Ishikawa (cell line): ENCODE measurements at regions not wholly inside any gene's neighbourhood (a gene's known extent, or its start where the extent isn't known, plus 50 kb on each side); places are given as distances from the start of the nearest gene placed in this dataset.

Experiments
- CEBPB ChIP-seq: IDR thresholded peaks from 2 replicates; pipeline ENCODE4 v1.6.1; 2012
- CREB1 ChIP-seq: IDR thresholded peaks from 2 replicates; pipeline ENCODE4 v1.6.1; 2012; ENCODE audit warnings: low read depth
- EGR1 ChIP-seq: IDR thresholded peaks from 2 replicates; pipeline ENCODE4 v1.6.1; 2012
- EP300 ChIP-seq: IDR thresholded peaks from 2 replicates; pipeline ENCODE4 v1.6.1; 2012; ENCODE audit warnings: borderline replicate concordance
- FOXM1 ChIP-seq: IDR thresholded peaks from 2 replicates; pipeline ENCODE4 v1.6.1; 2012; ENCODE audit warnings: low read depth, borderline replicate concordance
- NFIC ChIP-seq: IDR thresholded peaks from 2 replicates; pipeline ENCODE4 v1.6.1; 2012
- RAD21 ChIP-seq: IDR thresholded peaks from 2 replicates; pipeline ENCODE4 v1.6.1; 2012; ENCODE audit warnings: low read depth
- TAF1 ChIP-seq: IDR thresholded peaks from 2 replicates; pipeline ENCODE4 v1.6.1; 2012; ENCODE audit warnings: low read depth, mild to moderate bottlenecking
- TCF12 ChIP-seq: IDR thresholded peaks from 2 replicates; pipeline ENCODE4 v1.6.1; 2012; ENCODE audit warnings: low read depth
- YY1 ChIP-seq: IDR thresholded peaks from 2 replicates; pipeline ENCODE4 v1.6.1; 2012; ENCODE audit warnings: low read depth
- ZBTB7A ChIP-seq: IDR thresholded peaks from 2 replicates; pipeline ENCODE4 v1.6.1; 2012; ENCODE audit warnings: low read depth
- TF ChIP-seq, protein P1 (sequence below): IDR thresholded peaks from 2 replicates; pipeline ENCODE4 v1.6.1; 2012; ENCODE audit warnings: low read depth, mild to moderate bottlenecking
- TF ChIP-seq, protein P2 (sequence below): IDR thresholded peaks from 2 replicates; pipeline ENCODE4 v1.6.1; 2012
- TF ChIP-seq, protein P3 (sequence below): IDR thresholded peaks from 2 replicates; pipeline ENCODE4 v1.6.1; 2012

DNA sequence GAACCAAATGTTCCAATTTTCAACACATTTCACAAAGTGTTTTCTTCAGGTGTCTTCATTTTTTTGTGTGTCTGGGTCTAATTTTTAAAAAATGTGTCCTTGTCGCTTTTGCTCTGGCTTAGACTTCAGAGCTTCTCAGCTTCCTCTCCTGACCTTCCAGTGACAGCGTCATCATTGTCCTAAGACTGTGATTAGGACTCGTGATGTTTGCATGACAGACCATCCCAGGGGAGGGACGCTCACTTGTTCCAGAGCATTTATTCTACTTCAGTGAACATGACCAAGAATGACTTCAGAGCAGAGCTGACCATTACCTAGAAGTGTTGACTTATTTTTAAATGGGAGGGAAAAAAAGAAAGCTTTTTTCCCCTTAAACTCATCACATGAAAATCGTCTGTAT lies 591.9 kb downstream of the IRS1 start:
- TF ChIP-seq EP300 (no peak), FOXM1 (no peak), YY1 (no peak), CREB1 (no peak), RAD21 (no peak), NFIC (no peak), TAF1 (no peak), EGR1 (no peak), ZBTB7A (no peak), CEBPB (no peak), TCF12 (no peak)
- TF ChIP-seq, protein P1, sequence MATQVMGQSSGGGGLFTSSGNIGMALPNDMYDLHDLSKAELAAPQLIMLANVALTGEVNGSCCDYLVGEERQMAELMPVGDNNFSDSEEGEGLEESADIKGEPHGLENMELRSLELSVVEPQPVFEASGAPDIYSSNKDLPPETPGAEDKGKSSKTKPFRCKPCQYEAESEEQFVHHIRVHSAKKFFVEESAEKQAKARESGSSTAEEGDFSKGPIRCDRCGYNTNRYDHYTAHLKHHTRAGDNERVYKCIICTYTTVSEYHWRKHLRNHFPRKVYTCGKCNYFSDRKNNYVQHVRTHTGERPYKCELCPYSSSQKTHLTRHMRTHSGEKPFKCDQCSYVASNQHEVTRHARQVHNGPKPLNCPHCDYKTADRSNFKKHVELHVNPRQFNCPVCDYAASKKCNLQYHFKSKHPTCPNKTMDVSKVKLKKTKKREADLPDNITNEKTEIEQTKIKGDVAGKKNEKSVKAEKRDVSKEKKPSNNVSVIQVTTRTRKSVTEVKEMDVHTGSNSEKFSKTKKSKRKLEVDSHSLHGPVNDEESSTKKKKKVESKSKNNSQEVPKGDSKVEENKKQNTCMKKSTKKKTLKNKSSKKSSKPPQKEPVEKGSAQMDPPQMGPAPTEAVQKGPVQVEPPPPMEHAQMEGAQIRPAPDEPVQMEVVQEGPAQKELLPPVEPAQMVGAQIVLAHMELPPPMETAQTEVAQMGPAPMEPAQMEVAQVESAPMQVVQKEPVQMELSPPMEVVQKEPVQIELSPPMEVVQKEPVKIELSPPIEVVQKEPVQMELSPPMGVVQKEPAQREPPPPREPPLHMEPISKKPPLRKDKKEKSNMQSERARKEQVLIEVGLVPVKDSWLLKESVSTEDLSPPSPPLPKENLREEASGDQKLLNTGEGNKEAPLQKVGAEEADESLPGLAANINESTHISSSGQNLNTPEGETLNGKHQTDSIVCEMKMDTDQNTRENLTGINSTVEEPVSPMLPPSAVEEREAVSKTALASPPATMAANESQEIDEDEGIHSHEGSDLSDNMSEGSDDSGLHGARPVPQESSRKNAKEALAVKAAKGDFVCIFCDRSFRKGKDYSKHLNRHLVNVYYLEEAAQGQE, result no peak
- TF ChIP-seq, protein P2, sequence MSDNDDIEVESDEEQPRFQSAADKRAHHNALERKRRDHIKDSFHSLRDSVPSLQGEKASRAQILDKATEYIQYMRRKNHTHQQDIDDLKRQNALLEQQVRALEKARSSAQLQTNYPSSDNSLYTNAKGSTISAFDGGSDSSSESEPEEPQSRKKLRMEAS, result no peak
- TF ChIP-seq, protein P3, sequence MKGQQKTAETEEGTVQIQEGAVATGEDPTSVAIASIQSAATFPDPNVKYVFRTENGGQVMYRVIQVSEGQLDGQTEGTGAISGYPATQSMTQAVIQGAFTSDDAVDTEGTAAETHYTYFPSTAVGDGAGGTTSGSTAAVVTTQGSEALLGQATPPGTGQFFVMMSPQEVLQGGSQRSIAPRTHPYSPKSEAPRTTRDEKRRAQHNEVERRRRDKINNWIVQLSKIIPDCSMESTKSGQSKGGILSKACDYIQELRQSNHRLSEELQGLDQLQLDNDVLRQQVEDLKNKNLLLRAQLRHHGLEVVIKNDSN, result no peak
